GM06990 (cell line): ENCODE measurements at regions not wholly inside any gene's neighbourhood (a gene's known extent, or its start where the extent isn't known, plus 50 kb on each side); places are given as distances from the start of the nearest gene placed in this dataset.

ENCODE experiments used
- DNase-seq: peaks from one replicate; pipeline ENCODE4 v3.0.0-alpha.2; 2011; ENCODE audit not compliant: insufficient read length; ENCODE audit errors: extremely low read depth
- H3K27me3 ChIP-seq: replicated peaks from 2 replicates; pipeline ENCODE4 v1.6.0; 2011; ENCODE audit warnings: low read length; ENCODE audit not compliant: control insufficient read depth, insufficient read depth
- H3K36me3 ChIP-seq: 2 replicates; pipeline ENCODE4 v1.5.1; 2011; ENCODE audit warnings: low read length; ENCODE audit not compliant: control insufficient read depth, insufficient read depth
- H3K4me3 ChIP-seq: replicated peaks from 2 replicates; pipeline ENCODE4 v1.5.1; 2011; ENCODE audit warnings: low read depth, mild to moderate bottlenecking, control low read depth, low read length
- TF ChIP-seq, protein P1 (sequence below): IDR thresholded peaks from 2 replicates; pipeline ENCODE4 v1.5.1; 2011; ENCODE audit warnings: low read length, control low read depth, mild to moderate bottlenecking, inconsistent platforms; ENCODE audit not compliant: insufficient read depth, poor library complexity, severe bottlenecking

DNA sequence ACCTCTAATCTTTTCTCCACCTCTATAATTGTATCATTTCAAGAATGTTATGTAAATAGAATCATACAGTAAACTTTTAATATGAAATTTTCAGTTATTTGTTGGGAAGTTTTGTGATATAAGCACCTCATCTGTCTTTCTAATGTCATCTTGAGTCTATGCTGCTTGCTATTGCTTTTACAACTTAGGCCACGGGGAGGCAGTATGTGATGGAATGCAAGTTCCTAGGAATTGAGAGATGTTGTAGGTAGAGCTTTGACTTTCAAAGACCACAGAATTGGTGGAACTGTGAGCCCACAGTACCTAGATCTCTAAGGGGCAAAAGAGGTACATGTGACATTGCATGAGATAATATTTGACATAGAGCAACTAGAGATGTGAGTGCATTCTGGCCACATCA, 328.3 kb downstream of the MFSD1 start:
- TF ChIP-seq, protein P1, sequence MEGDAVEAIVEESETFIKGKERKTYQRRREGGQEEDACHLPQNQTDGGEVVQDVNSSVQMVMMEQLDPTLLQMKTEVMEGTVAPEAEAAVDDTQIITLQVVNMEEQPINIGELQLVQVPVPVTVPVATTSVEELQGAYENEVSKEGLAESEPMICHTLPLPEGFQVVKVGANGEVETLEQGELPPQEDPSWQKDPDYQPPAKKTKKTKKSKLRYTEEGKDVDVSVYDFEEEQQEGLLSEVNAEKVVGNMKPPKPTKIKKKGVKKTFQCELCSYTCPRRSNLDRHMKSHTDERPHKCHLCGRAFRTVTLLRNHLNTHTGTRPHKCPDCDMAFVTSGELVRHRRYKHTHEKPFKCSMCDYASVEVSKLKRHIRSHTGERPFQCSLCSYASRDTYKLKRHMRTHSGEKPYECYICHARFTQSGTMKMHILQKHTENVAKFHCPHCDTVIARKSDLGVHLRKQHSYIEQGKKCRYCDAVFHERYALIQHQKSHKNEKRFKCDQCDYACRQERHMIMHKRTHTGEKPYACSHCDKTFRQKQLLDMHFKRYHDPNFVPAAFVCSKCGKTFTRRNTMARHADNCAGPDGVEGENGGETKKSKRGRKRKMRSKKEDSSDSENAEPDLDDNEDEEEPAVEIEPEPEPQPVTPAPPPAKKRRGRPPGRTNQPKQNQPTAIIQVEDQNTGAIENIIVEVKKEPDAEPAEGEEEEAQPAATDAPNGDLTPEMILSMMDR, result peak; percentile 62
- no peaks in the 10 kb centered on the region for H3K27me3 ChIP-seq
- H3K36me3 ChIP-seq, result no peaks in the 10 kb centered on the region
- H3K4me3 ChIP-seq, result no peak overlapping the region
- no peak for DNase-seq

DNA sequence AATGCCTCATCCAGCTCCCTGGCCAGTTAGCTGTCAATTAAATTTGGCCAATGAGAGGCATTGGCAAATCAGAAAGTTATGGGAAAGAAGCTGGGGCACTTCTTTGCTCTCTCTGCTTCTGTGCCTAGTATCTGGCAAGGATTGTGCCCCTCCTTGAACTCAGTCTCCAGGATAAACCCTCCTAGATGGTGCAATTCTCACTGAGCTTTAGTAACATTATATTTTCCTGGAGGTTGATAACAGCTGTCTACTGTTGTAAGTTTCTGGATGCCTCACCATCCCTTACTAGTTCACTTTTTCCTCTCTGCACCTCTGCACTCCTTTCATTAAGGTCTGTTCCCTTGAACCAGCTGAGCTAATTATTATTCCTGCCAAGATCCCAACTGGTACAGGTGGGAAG, 329.5 kb downstream of the MFSD1 start:
- TF ChIP-seq, protein P1, result no peak
- H3K4me3 ChIP-seq, result no peak overlapping the region
- H3K36me3 ChIP-seq, result no peaks in the 10 kb centered on the region
- no peaks in the 10 kb centered on the region for H3K27me3 ChIP-seq
- DNase-seq, result no peak

DNA sequence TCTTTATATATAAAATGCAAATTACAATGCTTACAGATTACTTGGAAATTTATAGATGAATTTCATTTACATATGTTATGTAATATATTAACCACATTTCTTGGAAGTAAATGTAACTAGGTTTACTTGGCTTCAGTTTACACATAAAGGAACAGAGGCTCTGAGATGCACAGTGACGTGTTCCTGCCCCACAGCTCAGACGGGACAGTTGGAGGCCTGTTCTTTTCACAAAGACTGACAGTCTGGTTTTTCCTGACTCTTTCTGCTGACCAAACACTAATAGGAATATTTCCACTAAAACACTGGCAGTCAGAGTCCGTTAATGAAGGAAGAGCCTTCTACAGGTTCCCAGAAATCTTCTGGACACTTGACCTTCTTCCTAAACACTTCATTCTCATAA, 336.1 kb downstream of the MFSD1 start:
- H3K4me3 ChIP-seq, result no peak overlapping the region
- TF ChIP-seq, protein P1, result no peak
- DNase-seq, result no peak
- H3K36me3 ChIP-seq, result no peaks in the 10 kb centered on the region
- no peaks in the 10 kb centered on the region for H3K27me3 ChIP-seq

DNA sequence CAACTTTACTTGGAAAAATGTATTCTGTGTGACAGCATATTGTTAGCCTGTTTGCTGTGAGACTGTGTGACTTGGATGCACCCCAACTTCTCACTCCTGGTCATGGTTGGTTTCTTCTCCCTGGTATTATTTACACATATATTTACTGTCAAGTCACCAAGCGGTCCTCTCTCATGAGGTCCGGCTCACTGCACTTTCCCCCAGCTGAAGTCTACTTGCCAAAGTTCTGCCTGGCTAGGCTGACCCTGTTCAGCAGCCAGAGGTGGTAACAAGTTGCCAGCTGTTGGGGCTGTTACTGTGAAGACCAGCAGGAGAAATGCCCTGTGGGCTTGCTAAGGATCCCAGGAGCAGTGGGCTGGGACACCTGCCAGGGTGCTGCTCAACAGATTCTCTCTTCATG, 337.5 kb downstream of the MFSD1 start:
- no peak for DNase-seq
- TF ChIP-seq, protein P1, result no peak
- no peaks in the 10 kb centered on the region for H3K27me3 ChIP-seq
- H3K4me3 ChIP-seq, result no peak overlapping the region
- no peaks in the 10 kb centered on the region for H3K36me3 ChIP-seq

DNA sequence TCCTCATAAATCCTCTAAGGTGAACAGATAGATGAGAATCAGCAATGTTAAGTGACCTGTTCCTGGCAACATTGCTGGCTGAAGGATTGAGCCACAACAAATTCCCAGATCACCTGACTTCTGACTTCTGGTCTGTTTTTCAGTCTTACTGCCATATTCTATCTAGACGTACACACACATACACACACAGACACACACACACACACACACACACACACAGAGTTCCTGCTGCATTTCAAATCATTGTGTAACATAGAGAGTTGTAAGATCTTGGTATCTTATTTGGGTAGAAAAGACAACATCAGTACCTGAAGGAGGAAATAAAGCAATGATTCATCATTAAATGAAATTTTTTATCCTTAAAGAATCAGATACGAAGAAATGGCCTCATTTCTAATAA, 342.6 kb downstream of the MFSD1 start:
- H3K27me3 ChIP-seq, result no peaks in the 10 kb centered on the region
- TF ChIP-seq, protein P1, result no peak
- H3K4me3 ChIP-seq, result no peak overlapping the region
- H3K36me3 ChIP-seq, result no peaks in the 10 kb centered on the region
- DNase-seq, result no peak

DNA sequence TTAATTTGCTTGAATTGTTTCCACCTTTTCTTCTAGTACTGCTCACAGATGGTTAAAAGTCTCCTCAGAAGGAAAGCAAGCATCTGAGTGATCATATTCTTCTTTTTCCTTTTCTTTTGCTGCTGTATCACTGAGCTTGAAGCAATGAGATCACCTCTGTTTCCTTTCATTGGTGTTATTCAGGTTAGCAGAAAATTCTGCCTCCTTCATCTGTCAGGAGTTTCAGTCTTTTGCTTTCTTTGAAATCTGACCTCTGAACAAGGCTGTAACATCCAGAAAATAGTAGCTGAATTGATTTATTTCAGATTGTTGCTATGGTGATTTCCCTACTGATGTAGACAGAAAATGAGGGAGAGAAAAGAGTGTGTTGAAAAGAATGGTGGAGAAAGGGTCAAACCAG, 343.0 kb downstream of the MFSD1 start:
- TF ChIP-seq, protein P1, result no peak
- DNase-seq, result no peak
- Histone ChIP-seq H3K36me3 (no peaks in the 10 kb centered on the region), H3K4me3 (no peak overlapping the region), H3K27me3 (no peaks in the 10 kb centered on the region)
